Stimulated activated CD4-positive, alpha-beta T cell treated with anti-CD3 and anti-CD28 coated beads, TNF-alpha, amount 100 ng/mL, for 1 hour (primary cell): ENCODE measurements at regions not wholly inside any gene's neighbourhood (a gene's known extent, or its start where the extent isn't known, plus 50 kb on each side); places are given as distances from the start of the nearest gene placed in this dataset.

Experiments used
- DNase-seq, 3 donors: peaks; one replicate each; pipeline ENCODE4 v3.0.0-alpha.2; 2020; ENCODE audit warnings: low read depth in 3 of 3, low spot score in 1 of 3

DNA sequence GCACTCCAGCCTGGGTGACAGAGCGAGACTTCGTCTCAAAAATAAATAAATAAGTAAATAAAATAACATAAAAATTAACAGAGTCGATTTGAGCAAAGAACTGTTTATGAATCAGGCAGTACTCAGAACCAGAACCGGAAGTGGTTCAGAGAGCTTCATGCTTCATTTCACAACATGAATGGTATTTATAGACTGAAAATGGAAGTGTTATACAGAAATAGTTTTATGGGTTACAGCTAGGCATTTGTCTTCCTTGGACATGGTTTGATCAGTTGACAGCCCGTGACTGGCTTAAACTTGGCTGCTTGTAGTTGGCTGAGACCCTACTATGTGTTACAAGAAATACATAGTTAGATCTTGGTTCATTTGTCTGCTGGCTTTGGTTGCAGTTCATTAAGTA lies 216.0 kb upstream of the MCTP2 start:
- DNase-seq = no peak

DNA sequence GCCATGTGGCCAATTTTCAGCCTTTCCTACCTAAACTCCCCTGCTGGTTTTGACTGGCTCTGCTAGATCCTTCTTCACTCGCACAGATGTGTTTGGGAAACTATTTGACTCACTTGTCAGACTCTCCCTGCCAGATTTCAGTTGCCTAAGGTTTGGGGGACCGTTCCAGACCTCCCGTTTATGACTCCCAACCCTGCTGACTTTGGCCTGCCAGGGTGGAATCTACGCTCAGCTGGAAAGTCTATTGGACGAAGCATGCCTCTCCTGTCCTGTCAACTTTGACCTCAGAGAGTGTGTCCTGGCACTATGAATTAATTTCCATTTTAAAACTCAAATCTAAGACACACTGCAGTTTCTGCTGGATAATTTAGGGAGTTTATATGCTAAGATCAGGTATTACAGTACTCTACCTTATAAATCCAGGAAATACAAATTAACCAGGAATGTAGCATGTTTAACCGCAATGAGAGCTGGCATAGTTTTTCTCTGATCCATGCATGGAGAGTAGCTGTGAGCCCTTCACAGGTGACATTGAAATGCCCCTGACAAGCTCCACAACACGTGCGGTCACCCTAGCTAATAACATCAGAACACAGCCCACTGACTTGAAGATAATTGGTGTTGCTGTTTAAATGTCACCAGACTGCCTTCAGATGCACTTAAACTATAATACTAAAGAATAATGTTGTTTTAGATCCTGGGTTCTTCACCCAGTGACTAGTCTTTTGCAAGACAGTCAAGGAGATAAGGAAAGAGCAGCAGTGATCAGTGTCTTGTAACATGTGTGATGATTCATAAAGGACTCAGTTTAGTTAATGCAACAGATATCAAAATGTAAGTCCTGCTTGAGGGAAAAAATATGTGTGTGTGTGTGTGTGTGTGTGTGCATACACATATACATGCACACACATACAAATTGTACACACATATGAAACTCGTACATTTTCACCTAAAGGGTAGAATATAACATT lies 223.0 kb upstream of the MCTP2 start:
- DNase-seq = no peak

DNA sequence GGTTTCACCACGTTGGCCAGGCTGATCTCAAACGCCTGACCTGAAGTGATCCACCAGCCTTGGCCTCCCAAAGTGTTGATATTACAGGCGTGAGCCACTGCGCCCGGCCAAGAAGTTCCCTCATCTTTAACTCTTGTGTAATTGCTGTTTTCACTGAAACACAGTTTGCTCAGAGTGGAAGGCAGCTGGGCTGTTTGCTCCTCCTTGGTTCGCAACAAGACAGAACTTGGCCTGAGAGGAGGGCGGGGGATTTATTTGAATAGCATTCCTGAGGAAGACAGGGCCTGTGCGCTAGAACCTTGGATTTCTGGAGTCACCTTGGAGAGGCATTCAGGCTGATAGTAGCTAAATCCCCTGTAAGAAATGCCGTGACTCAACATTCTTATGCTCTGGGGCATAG lies 226.7 kb upstream of the MCTP2 start:
- DNase-seq = no peak

DNA sequence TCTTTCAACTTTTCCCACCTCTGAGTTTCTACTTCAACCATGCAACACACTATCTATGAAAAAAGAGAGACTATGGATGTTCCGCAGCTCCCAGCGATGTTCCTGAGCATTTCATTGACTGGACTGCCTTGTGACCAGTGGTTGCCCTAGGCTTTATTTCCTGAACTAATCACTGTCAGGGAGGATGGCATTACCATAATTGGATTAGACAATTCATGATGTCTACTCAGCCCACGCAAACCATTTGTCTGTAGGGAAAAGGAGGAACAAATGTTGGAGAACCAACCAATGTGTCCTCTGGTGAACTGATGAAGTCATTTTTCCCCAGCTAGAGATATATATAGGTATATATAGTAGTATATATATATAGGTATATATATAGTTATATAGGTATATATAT lies 229.3 kb upstream of the MCTP2 start:
- DNase-seq = no peak

DNA sequence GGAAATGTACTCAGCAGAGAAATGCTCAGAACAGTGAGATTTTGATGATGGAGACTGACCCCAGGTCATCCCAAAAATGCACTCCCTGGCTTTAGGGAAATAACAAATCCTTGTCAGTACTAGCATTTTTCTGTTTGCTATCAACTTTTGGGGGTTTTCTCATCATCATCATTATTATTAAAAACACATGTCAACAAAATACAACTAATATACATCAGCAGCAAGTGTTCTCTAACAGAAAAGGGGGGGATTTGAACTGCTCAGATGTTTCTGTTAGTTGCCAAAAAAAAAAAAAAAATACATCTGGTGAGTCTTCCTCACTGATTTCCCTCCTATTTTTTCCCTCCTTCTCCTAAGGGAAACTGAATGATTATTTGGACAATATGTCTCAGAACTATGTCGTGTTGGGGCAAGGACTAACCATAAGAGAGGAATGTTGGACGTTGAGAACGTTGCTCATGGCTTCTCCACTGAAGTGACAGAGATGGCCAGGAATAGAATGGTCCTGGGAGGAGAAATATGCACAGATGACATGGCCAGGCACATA lies 230.0 kb upstream of the MCTP2 start:
- DNase-seq = no peak

DNA sequence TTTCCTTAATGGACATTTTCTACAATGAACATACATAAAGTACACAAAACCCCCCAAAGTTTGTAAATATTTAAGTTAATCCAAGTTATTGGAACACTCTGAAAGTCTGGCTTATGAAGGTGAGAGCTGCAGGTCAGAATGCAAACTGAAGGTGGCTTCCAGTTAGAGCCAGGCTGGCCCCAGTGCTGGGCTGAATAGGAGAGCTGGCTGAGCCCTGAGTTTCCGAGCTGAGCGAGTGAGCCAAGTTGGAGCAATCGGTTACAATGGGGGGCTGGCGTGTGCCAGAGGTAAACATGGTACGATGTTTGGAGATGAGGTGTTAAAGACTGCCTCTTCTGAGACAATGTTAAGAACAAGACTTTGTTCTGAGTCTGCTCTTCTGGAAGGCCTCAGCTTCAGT lies 230.8 kb upstream of the MCTP2 start:
- DNase-seq = no peak

DNA sequence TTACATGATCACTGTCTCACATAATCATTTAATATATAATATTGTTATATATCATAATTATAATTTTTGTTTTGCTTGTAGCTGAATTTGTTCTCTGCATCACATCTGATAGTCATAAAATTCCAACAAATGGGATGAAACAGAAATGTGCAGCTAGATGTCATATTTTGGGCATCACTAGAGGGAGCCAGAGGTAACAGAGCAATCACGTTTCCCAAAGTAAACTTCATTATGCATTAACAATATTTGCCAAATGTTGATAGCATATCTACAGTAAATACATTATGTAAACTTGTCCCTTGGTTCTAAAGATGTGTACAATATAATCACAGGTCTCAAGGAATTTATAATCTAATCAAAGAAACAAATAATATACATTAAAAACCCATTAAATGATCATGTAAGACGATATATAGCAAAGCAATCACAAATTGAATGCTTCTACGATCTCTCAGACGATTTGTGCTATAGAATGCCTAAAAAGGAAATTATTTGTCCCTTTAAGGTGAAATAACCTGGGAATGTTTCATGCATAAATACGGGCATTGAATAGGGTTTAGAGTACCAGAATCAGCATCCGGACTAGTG lies 234.2 kb upstream of the MCTP2 start:
- DNase-seq = no peak

DNA sequence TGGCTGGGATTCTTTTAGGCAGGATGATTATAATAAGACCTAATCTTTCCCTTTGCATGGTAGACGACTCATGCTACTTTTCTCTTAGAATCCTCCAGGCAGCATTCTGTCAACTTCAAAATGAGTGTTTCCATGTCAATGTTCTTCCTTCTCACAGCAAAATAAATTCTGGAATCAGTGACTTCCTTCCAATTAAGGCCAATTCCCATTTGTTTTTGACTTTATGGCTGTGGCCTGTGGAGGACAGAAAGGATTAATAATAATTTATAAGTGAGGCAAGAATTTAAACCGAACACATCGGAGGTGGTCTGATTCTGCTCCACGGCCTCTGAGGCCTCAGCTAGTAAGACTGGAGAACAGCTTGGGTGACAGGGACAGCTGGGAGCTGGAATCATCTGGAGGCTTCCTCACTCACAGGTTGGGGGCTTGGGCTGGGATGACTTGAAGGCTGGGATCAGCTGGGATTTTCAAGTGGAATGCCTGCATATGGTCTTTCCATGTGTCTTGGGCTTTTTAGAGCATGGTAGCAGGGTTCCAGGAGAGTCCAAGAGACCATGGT lies 241.8 kb upstream of the MCTP2 start:
- no peak for DNase-seq

DNA sequence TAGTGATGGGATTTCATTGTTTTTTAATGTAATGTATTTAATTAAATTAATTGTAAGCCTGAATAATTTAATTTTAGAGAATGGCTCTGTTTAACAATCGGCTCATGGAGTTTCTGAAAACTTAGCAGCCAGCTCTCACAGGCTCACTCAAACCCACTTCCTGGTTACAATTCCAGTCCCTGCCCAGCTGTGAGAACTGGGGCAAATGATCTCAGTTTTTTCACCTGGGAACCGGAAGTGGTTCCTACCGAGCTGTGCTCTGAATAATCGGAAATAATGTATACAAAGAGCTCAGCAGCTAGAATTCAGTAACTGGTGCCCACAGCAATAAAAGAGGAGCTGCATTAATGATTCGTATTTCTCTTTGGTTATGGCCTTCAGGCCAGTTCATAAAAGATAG lies 244.3 kb upstream of the MCTP2 start:
- DNase-seq = no peak

DNA sequence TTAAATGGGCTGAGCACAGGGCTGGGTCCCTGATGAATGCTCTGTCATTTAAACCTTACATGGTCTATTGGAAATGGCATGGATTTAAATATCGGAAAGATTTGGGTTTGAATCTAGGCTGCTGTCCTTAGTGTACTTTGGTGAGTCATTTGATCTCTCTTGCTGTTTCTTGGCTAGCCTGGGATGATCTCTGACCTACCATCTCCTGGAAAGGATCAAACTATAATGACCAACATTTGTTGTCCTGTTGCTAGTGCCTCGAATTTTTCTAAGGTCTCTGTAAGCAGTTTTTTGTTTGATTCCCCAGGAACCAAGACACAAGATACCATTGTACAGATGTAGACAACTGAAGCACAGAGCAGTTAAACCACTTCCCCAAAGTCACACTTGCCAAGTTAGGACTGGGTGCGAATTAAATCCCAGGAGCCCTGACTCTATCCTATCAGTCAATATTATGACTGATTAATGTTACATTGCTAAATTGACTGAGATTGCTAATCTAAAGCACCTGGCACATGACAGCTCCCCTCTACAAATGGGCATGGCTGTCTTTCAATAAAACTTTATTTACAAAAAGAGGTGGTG lies 244.9 kb upstream of the MCTP2 start:
- DNase-seq = no peak

DNA sequence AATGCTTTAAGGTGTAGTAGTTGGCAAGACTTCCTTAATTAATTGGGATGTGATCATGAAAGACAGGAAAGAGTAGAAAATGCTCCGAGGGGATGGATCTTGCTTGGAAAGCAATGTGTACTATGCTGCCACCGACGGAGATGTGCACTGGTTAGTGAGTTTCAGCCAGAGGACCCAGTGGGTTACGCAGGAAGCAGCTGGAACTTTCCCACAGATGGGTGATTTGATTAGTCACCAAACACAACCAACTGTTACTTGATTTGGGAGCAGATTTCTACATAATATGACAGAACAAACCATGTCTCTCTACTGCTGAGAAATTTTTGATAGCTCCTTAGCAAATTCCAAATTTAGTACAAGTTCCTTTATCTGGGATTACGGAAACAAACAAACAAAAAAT lies 245.4 kb upstream of the MCTP2 start:
- no peak for DNase-seq

DNA sequence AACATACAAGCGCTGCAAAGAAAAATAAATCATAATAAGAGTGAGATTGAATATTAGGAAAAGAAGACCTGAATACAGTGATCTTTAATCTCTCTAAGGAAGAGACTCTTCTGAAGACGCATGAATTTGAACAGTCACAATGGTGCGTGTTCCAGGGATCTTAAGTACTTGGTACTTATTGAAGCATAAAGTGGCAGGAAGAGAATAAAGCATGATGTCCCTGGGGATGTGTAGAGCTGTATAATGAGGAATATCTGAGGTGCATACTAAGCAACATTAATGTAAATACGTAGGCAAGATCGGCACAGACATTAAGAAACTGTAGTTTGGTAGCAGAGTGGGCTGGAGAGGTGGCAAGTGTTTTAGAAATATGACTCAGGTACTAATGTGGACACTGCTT lies 246.2 kb upstream of the MCTP2 start:
- DNase-seq = no peak

DNA sequence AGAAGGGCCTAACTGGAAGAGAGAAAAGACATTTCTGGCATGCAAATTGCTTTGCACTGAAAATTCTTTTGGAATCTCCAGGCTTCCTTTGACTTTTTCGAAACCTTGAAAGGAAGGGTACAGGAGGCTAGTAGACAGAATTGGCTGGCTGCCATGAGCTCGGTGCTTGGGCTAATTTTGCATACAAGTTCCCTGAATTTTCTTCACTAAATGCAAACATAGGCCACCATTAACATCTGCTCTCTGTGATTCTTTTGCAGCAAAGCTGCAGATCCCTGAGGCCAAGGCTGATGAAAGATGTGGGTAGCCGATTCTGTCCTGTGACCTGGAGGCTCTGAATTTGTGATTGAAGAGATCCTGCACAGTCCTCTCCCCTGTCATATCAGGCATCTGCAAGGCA lies 247.8 kb upstream of the MCTP2 start:
- DNase-seq = no peak

DNA sequence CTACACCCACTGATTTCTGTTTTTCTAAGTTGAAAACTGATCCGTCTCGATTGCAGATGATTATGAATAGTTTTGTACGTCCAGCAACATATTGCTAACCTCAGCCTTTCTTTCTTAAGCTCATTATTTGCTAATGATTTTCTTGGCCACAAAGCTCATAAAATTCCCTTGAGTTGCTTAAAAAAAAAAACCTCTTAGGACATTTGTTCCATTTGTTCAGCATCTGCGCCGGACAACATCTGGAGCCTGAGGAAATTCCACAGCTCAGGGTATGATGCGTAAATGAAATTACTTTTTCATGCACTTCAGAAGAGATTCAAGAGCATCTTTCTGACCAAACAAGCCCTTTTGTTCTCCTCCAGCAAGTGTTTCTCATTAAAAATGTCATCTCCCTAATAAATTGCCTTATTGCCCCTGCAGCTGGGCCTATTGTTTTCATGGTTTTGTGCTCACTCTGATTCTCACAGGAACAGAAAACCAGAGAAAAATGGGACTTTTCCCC lies 249.1 kb upstream of the MCTP2 start:
- no peak for DNase-seq

DNA sequence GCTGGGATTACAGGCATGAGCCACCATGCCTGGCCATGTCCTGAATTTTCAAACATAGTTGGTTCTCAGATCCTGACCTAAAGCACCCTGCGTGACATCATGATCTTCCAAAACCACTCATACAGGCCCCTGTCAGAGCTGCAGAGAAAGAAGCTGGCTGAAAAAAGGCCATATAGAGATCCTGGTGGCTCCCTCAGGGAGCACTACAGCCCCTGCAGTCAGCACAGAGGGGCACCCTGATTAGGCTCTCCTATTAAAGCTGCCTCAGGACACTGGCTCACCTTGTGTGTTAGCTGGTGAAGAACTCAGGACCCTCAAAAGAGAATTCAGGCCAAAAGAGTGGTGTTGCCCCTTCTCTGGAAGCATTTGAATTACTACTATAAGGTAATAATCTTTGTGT lies 249.7 kb upstream of the MCTP2 start:
- DNase-seq = no peak

DNA sequence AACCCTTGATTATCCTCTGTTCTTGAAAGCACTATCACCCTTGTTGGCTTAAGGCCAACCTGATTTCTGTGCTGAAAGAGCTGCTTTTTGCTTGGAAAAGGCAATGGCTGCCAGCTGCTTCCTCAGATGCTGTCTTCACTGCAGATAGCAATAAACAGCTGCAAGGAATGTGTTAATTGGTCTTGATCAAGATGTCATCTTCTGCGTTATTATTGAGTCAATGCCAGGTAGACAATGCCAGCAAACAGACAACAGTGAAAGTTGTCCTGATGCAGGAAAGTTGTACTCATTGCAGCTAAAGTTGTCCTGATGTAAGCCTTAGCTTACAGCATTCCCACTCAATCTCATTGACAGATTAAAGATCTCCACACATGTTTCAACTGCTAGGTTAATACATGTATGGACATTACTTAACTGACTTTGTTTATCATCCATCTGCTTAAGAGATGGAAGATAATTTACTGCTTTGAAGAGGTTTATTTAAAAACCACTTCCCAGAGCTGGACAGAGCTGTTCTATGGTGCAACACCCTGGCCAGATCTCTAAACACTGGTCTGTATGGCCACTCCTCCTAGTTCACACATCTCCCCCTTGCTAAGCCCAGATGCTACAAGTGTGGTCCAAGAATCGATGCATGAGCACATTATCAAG lies 251.0 kb upstream of the MCTP2 start:
- no peak for DNase-seq

DNA sequence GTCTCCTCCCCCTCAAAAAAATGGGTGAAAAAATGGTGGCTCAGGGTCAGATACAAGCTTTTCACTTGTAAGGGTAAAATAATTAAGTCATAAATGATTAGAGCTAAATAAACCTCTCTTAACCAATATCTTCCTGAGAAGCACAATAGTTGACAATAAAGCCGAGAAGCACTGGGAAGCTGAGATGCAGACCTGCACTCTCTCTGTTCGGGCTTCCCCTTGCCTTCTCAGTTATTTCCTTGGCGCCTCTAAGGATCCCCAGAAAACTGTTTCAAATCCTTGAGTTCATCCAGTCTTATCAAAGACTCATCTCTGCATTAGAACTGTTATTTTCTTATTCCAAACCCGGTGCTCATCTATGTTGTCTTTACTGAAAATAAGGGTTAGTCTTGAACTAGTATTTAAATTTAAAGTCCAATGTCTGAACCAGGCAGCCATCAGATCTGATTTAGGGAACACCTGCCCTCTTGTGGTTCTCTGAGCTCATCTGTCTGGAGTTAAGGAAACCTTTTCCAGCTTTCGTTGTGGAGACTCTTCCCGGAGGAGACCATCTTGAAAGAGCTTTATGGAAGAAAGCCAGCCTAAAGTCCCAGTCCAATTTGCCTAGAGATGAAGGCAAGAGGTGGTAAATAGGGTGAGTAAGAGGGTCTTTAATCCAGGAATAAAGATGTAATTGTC lies 256.4 kb upstream of the MCTP2 start:
- no peak for DNase-seq

DNA sequence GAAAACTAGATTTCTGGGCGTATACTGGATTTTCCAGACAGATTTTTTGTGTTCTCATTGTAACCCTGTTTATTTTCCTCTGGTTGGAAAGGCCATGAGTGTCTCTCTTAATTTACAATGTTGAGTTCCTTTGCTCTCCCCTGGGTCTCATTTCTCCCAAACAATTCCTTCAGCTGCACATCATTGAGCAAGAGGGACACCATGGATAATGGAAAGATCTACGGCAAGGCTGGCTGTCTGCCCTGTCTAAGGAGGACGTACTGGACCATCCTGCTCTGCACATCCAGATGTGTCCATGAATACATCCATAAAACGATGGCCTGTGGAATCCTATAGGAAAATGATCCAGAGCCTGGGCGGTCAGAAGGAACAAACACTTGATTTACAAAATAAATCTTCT lies 258.1 kb upstream of the MCTP2 start:
- DNase-seq = no peak

DNA sequence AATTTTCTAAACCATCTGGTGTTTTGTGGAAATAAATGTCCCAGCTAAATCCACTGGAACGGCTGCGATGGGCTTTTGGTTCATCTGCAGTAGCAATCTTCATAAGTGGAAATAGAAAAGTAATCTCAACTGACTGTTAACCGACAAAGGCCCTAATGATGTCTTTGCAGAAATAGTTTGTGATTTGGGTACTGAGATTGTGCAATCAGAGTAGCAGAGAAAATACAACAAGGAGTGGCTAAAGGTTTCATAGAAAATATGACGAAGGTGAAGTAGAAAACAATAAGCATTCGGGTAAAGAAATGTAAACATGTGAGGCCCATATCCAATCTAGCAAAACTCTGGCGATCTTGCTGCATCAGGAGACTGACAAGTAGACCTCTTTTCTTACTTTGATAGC lies 262.6 kb upstream of the MCTP2 start:
- DNase-seq = no peak

DNA sequence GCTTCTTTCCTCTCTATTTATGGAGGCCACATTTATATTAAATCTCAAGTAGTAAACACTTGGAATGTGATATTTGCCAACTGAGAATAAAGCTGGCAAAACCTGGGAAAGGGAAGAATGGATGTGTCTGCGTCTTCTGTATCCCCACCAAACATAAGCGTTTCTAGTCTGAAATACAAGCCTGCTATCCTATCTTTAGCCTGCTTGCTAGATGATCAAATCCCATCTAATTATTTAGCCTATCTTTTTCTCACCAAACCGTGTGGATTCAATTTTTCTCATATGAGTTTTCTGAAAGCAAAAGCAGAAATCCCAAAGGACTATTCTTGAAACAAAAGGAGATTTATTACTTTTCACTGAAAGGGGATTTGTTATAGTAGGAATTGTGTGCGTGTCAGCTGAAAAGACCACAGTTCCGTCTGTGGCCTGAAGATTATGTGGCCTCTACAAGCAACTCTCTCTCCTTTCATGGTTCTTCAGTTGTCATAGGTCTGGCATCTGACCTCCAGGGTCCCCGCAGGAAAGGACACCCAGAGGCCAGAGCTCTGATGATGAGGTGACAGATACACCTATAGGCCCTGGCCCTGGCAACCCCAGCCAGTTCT lies 266.0 kb upstream of the MCTP2 start:
- DNase-seq = no peak
